ENCODE measurements at regions not wholly inside any gene's neighbourhood (a gene's known extent, or its start where the extent isn't known, plus 50 kb on each side); places are given as distances from the start of the nearest gene placed in this dataset.
A peak's percentile ranks its signal among the peaks of the same experiment; 100 is the strongest.

DNA sequence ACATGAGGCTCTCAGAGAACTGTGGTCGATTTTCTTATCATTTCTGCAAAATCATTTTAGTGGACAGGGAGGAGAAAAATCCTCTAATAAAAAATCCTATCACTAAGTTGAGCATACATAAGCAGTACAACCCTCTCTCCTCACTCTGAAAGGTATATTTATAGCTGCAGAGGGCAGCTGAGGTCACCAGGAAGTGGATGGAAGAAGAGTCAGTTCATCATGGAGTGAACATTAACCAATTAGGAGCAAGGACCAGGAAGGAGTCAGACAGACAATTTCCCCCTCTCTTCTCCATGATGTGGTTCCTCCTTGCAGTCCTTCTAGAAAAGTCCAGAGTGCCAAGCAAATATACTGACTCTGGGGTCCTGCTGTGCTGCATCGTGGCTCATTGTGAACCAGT lies 253.7 kb downstream of the TOX3 start:
- Mint-ChIP-seq H3K36me3 (ENCODE audit: unreplicated experiment) (no peaks in the 10 kb centered on the region), H3K4me3 (ENCODE audit: unreplicated experiment) (no peak overlapping the region), H3K9me3 (ENCODE audit: unreplicated experiment) (no peaks in the 10 kb centered on the region), H3K27ac (ENCODE audit: unreplicated experiment) (no peak overlapping the region), H3K4me1 (ENCODE audit: low read depth, unreplicated experiment) (no peaks in the 10 kb centered on the region), H3K27me3 (ENCODE audit: unreplicated experiment) (no peaks in the 10 kb centered on the region)
- TF ChIP-seq, protein P1, sequence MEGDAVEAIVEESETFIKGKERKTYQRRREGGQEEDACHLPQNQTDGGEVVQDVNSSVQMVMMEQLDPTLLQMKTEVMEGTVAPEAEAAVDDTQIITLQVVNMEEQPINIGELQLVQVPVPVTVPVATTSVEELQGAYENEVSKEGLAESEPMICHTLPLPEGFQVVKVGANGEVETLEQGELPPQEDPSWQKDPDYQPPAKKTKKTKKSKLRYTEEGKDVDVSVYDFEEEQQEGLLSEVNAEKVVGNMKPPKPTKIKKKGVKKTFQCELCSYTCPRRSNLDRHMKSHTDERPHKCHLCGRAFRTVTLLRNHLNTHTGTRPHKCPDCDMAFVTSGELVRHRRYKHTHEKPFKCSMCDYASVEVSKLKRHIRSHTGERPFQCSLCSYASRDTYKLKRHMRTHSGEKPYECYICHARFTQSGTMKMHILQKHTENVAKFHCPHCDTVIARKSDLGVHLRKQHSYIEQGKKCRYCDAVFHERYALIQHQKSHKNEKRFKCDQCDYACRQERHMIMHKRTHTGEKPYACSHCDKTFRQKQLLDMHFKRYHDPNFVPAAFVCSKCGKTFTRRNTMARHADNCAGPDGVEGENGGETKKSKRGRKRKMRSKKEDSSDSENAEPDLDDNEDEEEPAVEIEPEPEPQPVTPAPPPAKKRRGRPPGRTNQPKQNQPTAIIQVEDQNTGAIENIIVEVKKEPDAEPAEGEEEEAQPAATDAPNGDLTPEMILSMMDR (IDR thresholded peaks at IDR 0.05; ENCODE audit: partially characterized antibody, unreplicated experiment): no peak
- no peak for DNase-seq

DNA sequence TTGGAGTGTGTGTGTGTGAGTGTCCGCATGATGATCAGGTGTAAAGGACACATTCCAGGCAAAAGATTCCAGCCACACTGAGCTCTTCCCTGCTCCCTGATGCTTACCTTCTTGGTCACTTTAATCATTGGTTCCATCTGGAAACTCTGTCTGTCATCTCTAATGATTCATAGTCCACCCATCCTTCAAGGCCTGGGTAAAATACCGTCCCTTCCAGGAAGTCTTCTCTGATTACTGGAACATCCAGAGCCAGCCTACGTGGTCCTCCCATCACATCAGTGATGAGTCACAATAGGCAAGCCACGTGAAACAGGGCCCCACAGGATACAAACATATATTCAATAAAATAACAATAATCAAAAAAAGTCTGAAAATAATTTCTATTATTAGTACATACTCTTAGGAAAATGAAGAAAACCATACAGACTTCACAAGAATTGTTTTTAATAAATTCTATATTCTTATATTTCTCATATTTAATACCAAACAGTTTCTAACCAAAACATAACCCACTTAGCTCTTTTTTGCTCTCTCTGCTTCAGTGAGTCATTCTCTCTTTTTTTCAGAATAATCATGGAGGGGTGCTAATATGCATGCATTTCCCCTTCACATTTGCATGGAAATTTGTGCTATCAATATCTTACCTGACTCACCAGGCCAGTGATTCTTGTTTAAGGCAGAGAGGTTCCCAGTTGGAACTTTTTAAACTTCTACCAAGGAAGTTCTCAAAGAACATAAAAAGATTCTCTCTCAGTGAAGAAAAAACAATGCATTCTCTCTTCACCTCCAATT lies 263.2 kb downstream of the TOX3 start:
- no peak for DNase-seq
- H3K4me1 Mint-ChIP-seq (ENCODE audit: low read depth, unreplicated experiment): no peaks in the 10 kb centered on the region
- H3K27ac Mint-ChIP-seq (ENCODE audit: unreplicated experiment): no peak overlapping the region

DNA sequence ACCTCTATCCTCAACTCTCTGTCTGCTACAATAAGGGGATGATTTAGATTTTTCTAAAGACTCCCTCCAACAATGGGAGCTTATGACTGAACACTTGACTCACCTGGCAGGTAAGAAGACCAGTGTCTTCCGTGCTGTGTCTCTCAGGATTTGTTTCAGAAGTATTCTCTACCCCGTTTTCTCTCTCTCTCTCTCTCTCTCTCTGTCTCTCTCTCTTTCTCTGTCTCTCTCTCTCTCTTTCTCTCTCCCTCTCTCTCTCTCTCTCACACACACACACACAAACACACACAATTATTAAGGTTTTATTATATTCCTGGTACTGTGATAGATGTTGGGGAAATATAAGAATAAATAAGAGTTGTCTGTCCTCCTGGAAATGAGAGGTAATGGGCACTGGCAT lies 263.9 kb downstream of the TOX3 start:
- TF ChIP-seq, protein P1 (IDR thresholded peaks at IDR 0.05; ENCODE audit: partially characterized antibody, unreplicated experiment): no peak
- Mint-ChIP-seq H3K4me1 (ENCODE audit: low read depth, unreplicated experiment) (no peaks in the 10 kb centered on the region), H3K27ac (ENCODE audit: unreplicated experiment) (no peak overlapping the region), H3K9me3 (ENCODE audit: unreplicated experiment) (no peaks in the 10 kb centered on the region), H3K27me3 (ENCODE audit: unreplicated experiment) (no peaks in the 10 kb centered on the region), H3K36me3 (ENCODE audit: unreplicated experiment) (no peaks in the 10 kb centered on the region), H3K4me3 (ENCODE audit: unreplicated experiment) (no peak overlapping the region)
- DNase-seq: no peak

More for the DNA sequence above, 263.2 kb downstream of the TOX3 start:
- TF ChIP-seq, protein P1 (IDR thresholded peaks at IDR 0.05; ENCODE audit: partially characterized antibody, unreplicated experiment): no peak
- Mint-ChIP-seq H3K4me3 (ENCODE audit: unreplicated experiment) (no peak overlapping the region), H3K36me3 (ENCODE audit: unreplicated experiment) (no peaks in the 10 kb centered on the region), H3K27me3 (ENCODE audit: unreplicated experiment) (no peaks in the 10 kb centered on the region), H3K9me3 (ENCODE audit: unreplicated experiment) (no peaks in the 10 kb centered on the region)

DNA sequence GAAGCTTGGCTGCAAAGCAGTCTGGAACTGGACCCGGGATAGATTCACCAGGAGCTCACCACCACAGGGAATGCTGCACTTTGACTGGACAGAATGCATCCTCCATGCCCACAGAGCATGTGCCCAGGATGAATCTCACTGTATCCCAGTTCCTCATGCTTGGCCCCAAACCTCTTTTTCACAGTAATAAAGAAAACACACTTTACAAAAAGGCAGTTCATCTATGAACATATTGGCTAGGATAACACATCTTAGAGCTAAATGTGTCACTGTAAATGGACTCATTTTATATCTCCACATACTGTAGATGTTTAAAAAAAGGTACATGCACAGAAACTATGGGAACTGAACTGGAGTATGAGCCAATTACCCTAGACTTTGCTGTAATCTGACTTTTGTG lies 266.9 kb downstream of the TOX3 start:
- Mint-ChIP-seq H3K27ac (ENCODE audit: unreplicated experiment) (no peak overlapping the region), H3K27me3 (ENCODE audit: unreplicated experiment) (no peaks in the 10 kb centered on the region), H3K4me1 (ENCODE audit: low read depth, unreplicated experiment) (no peaks in the 10 kb centered on the region), H3K4me3 (ENCODE audit: unreplicated experiment) (no peak overlapping the region), H3K9me3 (ENCODE audit: unreplicated experiment) (no peaks in the 10 kb centered on the region), H3K36me3 (ENCODE audit: unreplicated experiment) (no peaks in the 10 kb centered on the region)
- DNase-seq: no peak
- TF ChIP-seq, protein P1 (IDR thresholded peaks at IDR 0.05; ENCODE audit: partially characterized antibody, unreplicated experiment): no peak

DNA sequence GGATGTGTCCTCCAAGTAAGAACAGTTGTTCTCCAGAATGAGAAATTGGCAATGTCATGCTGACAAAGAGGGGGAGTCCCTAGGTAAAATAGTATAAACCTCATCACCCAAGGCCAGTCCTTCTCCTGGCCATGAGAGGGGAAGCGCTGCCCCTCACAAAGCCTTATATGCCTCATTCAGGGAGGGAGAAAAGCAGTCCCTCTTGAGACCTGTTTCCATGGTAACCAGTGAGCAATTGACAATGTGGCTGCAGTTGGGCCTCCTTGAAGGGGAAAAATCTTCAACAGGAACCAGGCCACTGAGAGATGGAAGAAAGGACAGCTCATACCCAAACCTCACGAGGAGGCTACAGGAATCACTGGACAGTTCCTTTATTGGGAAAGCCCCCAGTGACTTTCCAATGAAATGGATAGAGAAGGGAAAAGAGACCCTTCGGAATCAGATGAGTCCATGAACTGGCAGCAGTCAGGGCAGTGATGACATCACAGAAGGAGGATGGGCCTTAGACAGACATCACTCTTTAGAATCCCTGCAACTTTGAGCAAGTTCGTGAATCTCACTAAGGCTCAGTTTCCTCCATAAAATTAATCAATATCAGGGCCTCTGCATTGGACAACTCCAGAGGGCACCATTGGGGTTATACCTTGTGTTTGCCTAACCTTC lies 275.7 kb downstream of the TOX3 start:
- TF ChIP-seq, protein P1 (IDR thresholded peaks at IDR 0.05; ENCODE audit: partially characterized antibody, unreplicated experiment): no peak
- no peaks in the 10 kb centered on the region for H3K36me3 Mint-ChIP-seq (ENCODE audit: unreplicated experiment)
- H3K4me1 Mint-ChIP-seq (ENCODE audit: low read depth, unreplicated experiment): peaks cover 17% of the 10 kb centered on the region
- H3K27ac Mint-ChIP-seq (ENCODE audit: unreplicated experiment): peak overlapping the region; percentile 81
- DNase-seq: peak; percentile 32
- H3K27me3 Mint-ChIP-seq (ENCODE audit: unreplicated experiment): peaks cover 4% of the 10 kb centered on the region
- H3K4me3 Mint-ChIP-seq (ENCODE audit: unreplicated experiment): peak overlapping the region; percentile 63
- H3K9me3 Mint-ChIP-seq (ENCODE audit: unreplicated experiment): peaks cover 4% of the 10 kb centered on the region

All from glutamatergic neuron (in vitro differentiated cells).